Activated naive CD4-positive, alpha-beta T cell treated with anti-CD3 and anti-CD28 coated beads, Interleukin-2, amount 10 ng/mL, durations not matched to agents 7 days and 5 days (primary cell): ENCODE measurements at regions not wholly inside any gene's neighbourhood (a gene's known extent, or its start where the extent isn't known, plus 50 kb on each side); places are given as distances from the start of the nearest gene placed in this dataset.
"Not testable (repeated sequence)": the region's sequence is repeated elsewhere in the genome, so short reads cannot be mapped to it uniquely, and the experiment has no call there.

Source experiments
- CTCF ChIA-PET: fragments of 350-600 bp; sonication (Branson Sonifier 250); formaldehyde crosslinking; loops from one replicate; lab custom pipeline; 2021; ENCODE audit warnings: antibody characterized with exemption; lab: Charles Lee
- DNase-seq: peaks from one replicate; pipeline ENCODE4 v3.0.0-alpha.2; 2020
- H3K27ac Mint-ChIP-seq: one replicate; pipeline ENCODE4 v1.8.0; 2021; ENCODE audit warnings: mild to moderate bottlenecking, moderate library complexity, mixed read lengths
- H3K27me3 Mint-ChIP-seq: one replicate; pipeline ENCODE4 v1.8.0; 2021; ENCODE audit warnings: mild to moderate bottlenecking, mixed read lengths
- H3K36me3 Mint-ChIP-seq: one replicate; pipeline ENCODE4 v1.8.0; 2021; ENCODE audit warnings: mixed read lengths
- H3K4me1 Mint-ChIP-seq: one replicate; pipeline ENCODE4 v1.8.0; 2021; ENCODE audit warnings: mixed read lengths
- H3K4me3 Mint-ChIP-seq: one replicate; pipeline ENCODE4 v1.8.0; 2021; ENCODE audit warnings: mild to moderate bottlenecking, moderate library complexity, mixed read lengths
- H3K9me3 Mint-ChIP-seq: one replicate; pipeline ENCODE4 v1.8.0; 2021; ENCODE audit warnings: mixed read lengths

DNA sequence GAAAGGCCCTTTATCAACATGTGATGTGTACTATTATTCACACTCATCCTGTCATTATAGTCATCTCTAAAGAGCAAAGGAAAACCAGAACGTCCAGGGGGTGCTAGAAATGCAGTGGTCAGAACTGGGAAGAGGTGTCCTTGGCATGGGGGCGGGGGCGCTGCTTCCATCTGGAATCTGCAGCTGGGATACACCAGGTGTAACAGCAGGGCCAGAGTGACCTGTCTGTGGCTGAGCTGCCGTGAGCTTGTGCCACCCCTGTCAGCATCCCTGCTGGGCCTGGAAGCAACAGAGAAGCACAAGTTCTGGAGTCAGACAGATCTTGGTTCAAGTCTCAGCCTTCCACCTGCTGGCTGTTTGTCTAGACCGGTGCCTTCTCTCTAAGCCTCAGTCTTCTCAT lies 263.3 kb upstream of the MVB12B start:
- Mint-ChIP-seq H3K27ac (no peak overlapping the region), H3K9me3 (no peaks in the 10 kb centered on the region), H3K4me3 (no peak overlapping the region), H3K36me3 (no peaks in the 10 kb centered on the region), H3K27me3 (peaks cover 11% of the 10 kb centered on the region), H3K4me1 (no peaks in the 10 kb centered on the region)
- CTCF ChIA-PET: no interaction called here
- no peak for DNase-seq

DNA sequence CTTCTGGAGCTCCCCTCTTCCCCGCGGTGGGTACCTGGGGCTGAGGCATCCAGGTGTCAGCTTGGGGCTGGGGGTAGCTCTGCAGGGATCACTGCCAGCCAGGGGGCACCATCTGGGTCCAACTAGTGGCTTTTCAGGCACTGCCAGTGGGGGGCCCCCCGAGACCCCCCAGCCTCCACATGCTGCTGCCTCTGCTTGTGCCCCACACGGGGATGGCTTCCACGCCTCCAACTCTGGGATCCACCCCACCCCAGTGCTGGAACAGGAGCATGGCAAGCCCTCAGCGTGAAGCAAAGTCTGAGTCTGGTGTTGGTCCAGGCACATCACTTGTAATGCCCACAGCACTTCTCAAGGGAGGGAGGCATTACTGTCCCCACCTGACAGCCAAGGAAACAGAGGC lies 260.5 kb upstream of the MVB12B start:
- Mint-ChIP-seq H3K4me3 (no peak overlapping the region), H3K36me3 (no peaks in the 10 kb centered on the region), H3K4me1 (no peaks in the 10 kb centered on the region), H3K9me3 (no peaks in the 10 kb centered on the region), H3K27ac (no peak overlapping the region), H3K27me3 (peaks cover 8% of the 10 kb centered on the region)
- CTCF ChIA-PET: no interaction called here
- no peak for DNase-seq

DNA sequence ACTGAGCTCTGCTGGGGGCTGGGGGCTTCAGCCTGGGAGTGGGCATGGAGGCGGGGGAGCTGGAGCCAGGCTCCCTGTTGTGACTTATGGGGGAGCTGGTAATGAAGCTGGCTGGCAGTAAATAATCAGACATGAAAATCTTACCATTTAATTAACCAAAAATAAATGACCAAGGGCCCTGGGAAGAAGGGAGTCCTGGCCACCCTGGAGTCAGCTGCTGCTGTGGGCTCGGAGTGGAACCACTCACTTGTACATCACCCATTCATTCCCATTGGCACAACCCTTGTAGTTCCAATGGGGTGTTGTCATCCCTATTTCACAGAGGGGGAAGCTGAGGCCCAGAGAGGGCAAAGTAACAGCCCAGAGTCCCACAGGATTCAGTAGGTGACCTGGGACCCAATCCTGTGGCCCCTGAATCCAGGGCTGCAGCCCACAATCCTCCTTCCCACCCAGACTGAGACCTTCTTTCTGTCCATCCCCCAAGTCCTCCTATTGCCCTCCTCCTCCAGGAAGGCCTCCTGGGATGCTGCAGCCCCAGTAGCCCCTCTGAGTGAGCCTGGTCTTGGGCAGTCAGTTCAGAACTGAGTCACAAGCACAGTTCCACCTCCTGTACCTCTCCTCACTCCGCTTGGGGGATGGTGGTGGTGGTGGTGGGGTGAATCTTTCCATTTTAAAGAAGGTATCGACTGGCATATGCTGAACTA lies 259.4 kb upstream of the MVB12B start:
- Mint-ChIP-seq H3K27ac (no peak overlapping the region), H3K27me3 (peaks cover 10% of the 10 kb centered on the region), H3K9me3 (no peaks in the 10 kb centered on the region), H3K36me3 (no peaks in the 10 kb centered on the region), H3K4me1 (no peaks in the 10 kb centered on the region), H3K4me3 (no peak overlapping the region)
- CTCF ChIA-PET: no interaction called here
- no peak for DNase-seq

DNA sequence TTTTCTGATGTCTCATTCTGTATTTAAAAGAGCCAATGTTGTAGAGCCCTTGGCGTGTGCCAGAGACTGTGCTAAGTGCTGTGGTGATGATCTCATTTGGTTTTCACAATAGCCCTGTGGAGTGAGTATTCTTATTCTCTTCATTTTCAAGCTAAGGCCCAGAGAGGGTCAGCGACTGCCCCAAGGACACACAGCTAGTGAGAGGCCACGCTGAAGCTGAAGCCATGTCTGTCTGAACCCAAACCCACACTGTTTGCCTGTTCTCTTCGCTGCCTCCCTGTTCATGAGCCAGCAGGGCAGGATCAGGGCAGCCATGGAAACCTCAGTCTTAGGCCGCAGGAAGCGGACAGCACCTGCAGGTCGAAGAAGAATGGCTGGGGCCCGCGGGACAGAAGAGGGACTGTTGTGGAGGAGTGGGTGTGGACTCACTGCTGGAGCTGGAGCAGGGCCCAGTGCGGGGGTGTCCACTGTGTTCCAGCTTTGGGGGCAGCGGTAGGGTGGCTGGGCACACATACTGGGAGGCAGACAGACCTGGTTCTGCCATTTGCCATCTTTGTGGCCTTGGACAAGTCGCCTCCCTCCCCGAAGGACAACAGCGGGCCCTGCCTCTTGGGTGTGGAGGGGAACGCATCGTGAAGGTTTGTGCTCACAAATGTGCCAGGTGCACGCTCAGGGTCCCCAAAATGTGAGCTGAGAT lies 257.9 kb upstream of the MVB12B start:
- Mint-ChIP-seq H3K4me1 (no peaks in the 10 kb centered on the region), H3K27me3 (peaks cover 10% of the 10 kb centered on the region), H3K4me3 (no peak overlapping the region), H3K9me3 (no peaks in the 10 kb centered on the region), H3K36me3 (no peaks in the 10 kb centered on the region), H3K27ac (no peak overlapping the region)
- CTCF ChIA-PET: no interaction called here
- DNase-seq: no peak

DNA sequence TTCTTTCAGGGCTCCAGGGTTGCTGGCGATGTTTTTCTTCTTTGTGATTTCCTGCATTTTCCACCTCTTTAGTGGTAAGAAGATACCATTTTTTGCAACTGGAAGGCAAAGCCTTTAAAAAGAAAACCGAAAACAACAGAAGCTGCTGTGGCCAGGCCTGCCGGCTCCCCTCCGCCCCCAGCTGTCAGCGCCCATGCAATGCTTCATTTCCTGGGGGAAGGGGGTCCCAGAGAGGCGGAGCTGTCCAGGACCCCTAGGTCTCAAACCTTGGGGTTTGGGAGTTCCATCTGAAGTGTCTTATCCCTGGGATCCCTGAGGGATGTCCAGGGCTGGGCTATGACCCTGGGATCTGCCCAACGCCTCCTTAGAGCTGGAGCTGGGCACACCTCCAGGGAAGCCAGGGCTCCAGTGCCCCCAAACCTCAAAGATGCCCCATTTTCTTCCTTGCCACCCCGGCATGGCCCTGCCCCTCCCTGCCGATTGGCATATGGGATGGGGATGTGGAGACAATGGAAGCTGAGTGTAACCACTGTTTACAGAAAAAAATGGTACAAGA lies 257.2 kb upstream of the MVB12B start:
- Mint-ChIP-seq H3K4me1 (no peaks in the 10 kb centered on the region), H3K27ac (no peak overlapping the region), H3K4me3 (no peak overlapping the region), H3K27me3 (peaks cover 13% of the 10 kb centered on the region), H3K36me3 (no peaks in the 10 kb centered on the region), H3K9me3 (no peaks in the 10 kb centered on the region)
- CTCF ChIA-PET: no interaction called here
- DNase-seq: no peak

DNA sequence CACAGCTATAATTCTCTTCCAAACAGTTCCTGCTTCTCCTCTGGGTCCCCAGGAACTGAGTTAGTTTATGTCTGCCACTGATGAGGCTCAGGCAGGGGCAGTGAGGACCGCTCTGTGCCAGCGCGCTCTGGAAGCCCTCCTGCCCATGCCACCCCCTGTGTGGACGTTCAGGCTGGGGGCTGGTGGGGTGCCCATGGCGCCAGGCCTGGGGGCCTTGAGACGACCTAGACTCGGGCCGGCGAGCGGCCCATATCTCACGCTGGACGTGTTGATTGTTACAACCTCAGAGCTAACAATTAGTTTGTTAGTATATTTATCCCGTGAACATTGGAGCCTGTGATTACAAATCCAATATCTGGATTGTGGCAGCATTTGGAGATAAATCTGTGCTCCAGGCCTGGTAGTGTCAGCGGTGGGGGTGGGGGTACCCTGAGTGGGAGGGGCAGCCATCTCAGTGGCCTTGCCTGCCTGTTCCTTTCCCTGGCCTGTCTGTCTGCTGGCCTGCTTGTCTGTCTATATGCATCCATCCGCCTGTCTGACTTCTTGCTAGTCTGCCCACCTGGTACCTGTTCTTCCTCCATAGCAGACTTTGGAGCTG lies 256.5 kb upstream of the MVB12B start:
- peaks cover 13% of the 10 kb centered on the region for H3K27me3 Mint-ChIP-seq
- H3K36me3 Mint-ChIP-seq: no peaks in the 10 kb centered on the region
- no peak overlapping the region for H3K27ac Mint-ChIP-seq
- no peaks in the 10 kb centered on the region for H3K4me1 Mint-ChIP-seq
- CTCF ChIA-PET: no interaction called here
- no peak overlapping the region for H3K4me3 Mint-ChIP-seq
- H3K9me3 Mint-ChIP-seq: no peaks in the 10 kb centered on the region
- no peak for DNase-seq

DNA sequence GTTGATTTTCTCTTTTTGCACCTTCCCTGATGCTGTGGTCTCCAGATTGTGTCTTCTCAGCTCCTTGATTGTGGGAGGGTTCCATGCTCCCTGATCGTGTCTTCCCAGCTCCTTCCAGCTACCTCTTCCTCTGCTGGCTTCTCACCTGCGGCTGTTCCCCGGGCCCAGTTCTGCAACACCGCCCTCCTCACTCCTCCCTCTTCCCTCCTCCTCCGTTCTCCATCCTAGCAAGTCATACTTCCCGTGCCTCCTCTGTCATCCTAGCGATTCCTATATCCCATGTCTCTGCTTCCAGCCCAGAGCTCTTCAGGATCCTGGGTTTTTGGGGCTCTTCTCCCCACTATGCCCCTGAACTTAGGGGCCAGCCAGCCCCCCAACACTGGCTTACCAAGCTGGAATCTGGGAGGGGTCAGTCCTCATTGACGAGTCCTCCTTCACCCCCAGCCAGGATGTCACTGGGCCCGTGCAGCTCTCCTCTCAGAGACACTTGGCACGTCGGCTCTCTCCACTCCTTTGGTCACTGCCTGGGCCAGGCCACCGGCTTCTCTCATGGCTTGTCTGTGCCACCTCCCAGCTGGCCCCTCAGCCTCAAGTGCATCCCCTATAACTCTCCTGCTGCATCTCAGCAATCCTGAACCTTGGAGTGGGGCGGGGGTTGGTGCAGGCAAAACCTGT lies 255.4 kb upstream of the MVB12B start:
- Mint-ChIP-seq H3K4me3 (no peak overlapping the region), H3K36me3 (no peaks in the 10 kb centered on the region), H3K4me1 (no peaks in the 10 kb centered on the region), H3K9me3 (no peaks in the 10 kb centered on the region), H3K27me3 (peaks cover 13% of the 10 kb centered on the region), H3K27ac (no peak overlapping the region)
- no peak for DNase-seq
- CTCF ChIA-PET: no interaction called here

DNA sequence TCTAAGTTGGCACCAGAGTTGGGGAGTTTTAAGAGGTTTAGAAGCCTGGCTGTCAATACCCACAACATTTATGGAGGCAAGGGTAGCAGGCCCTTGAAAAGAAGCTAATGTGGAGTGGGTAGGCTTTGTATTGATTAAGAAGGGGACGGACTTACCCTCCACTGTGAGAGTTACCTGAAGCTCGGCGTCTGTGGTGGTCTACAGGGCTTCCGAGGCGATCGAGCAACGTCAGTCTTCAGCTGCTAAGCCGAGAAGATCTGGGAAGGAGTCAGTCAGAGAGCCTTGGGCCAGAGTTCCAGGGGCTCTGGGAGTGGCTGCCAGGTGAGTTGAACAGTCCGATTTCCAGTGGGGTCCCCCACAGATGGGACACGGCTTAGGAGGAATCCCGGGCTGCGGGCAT lies 249.0 kb upstream of the MVB12B start:
- DNase-seq, H3K9me3 Mint-ChIP-seq, H3K4me1 Mint-ChIP-seq, CTCF ChIA-PET, H3K36me3 Mint-ChIP-seq, H3K4me3 Mint-ChIP-seq, H3K27ac Mint-ChIP-seq: not testable (repeated sequence)
- H3K27me3 Mint-ChIP-seq: peaks cover 21% of the 10 kb centered on the region

DNA sequence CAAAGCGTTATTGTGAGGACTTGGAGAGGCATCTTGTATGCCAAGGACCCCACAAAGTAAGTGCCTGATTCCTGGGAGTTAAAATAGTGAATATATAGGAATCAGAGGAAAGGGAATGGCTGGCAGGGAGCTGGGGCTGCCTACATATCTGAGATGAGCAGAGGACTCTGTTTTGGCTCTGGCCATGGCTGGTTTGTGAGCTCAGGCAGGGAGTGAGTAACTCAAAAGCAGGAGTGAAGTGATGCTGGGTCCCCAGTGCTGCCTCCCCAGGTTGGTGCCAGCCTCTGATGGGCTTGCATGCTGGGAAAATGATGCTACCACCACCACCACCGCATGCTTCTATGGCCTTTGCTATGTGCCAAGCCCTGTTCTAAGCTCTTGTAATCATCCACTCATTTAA lies 246.0 kb upstream of the MVB12B start:
- peaks cover 7% of the 10 kb centered on the region for H3K9me3 Mint-ChIP-seq
- no peak overlapping the region for H3K27ac Mint-ChIP-seq
- DNase-seq: no peak
- H3K4me3 Mint-ChIP-seq: no peak overlapping the region
- peaks cover 21% of the 10 kb centered on the region for H3K4me1 Mint-ChIP-seq
- H3K27me3 Mint-ChIP-seq: peaks cover 26% of the 10 kb centered on the region
- H3K36me3 Mint-ChIP-seq: peaks cover 4% of the 10 kb centered on the region
- CTCF ChIA-PET: no interaction called here

DNA sequence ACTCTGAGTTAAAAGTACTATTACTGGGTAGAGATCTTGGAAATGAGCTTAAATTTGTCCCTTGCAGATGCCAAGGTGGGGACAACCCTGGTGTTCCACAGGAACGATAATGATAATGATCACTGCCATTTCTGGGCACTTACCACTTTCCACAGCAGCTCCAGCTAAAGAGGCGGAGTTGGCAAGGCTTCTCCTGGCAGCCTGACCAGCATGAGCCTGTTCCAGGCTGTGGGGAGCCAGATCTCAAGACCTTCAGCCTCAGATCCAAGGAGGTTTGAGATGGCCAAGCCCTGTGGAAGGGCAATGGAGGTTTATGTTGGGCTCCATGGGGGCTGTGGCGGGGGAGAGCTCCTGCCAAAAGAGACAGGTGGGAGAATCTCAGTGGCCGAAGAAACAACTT lies 244.9 kb upstream of the MVB12B start:
- CTCF ChIA-PET: no interaction called here
- Mint-ChIP-seq H3K36me3 (peaks cover 4% of the 10 kb centered on the region), H3K4me3 (no peak overlapping the region), H3K4me1 (peaks cover 21% of the 10 kb centered on the region), H3K27me3 (peaks cover 34% of the 10 kb centered on the region), H3K9me3 (peaks cover 7% of the 10 kb centered on the region), H3K27ac (no peak overlapping the region)
- DNase-seq: no peak

DNA sequence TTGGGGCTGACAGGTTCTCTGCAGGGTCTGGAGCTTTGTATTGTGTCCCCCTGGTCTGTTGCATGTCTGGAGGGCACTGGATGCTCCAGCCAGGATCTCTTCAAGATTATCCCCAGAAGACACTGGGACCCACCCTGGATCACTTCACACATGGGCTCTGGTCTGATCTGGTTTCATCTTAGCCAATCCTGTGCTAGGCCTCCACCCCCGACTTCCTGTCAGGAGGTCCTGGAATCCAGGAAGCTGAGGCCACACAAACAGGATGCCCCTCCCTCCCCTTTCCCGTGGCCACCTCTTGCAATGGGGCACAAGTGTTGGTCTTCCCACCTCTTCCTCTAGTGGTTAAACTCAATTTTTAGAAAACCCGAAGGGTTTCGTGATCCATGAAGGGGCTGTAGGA lies 242.6 kb upstream of the MVB12B start:
- peaks cover 21% of the 10 kb centered on the region for H3K4me1 Mint-ChIP-seq
- CTCF ChIA-PET: no interaction called here
- H3K36me3 Mint-ChIP-seq: peaks cover 4% of the 10 kb centered on the region
- DNase-seq: no peak
- H3K4me3 Mint-ChIP-seq: no peak overlapping the region
- peaks cover 7% of the 10 kb centered on the region for H3K9me3 Mint-ChIP-seq
- peaks cover 29% of the 10 kb centered on the region for H3K27me3 Mint-ChIP-seq
- H3K27ac Mint-ChIP-seq: no peak overlapping the region

DNA sequence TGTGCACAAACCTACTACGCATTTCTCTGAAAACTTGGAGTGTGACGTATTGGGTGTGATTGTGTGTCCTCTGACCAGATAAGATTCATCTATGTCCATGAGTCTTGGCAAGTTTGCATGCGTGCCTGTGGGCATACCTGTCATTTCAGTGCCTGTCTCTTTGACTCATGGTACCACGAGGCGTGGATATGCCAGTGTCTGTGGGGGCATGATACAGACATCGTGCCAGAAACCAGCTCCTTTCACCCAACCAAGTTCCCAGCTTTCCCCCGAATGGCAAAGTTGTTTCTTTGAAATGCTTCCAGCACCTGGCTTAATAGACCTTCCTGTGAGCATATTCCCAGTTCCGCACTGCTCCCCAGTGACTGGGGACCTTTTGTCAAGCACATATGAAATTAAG lies 241.9 kb upstream of the MVB12B start:
- H3K27me3 Mint-ChIP-seq: peaks cover 23% of the 10 kb centered on the region
- CTCF ChIA-PET: no interaction called here
- H3K27ac Mint-ChIP-seq: no peak overlapping the region
- no peak for DNase-seq
- H3K36me3 Mint-ChIP-seq: peaks cover 4% of the 10 kb centered on the region
- no peak overlapping the region for H3K4me3 Mint-ChIP-seq
- peaks cover 21% of the 10 kb centered on the region for H3K4me1 Mint-ChIP-seq
- H3K9me3 Mint-ChIP-seq: peaks cover 7% of the 10 kb centered on the region

DNA sequence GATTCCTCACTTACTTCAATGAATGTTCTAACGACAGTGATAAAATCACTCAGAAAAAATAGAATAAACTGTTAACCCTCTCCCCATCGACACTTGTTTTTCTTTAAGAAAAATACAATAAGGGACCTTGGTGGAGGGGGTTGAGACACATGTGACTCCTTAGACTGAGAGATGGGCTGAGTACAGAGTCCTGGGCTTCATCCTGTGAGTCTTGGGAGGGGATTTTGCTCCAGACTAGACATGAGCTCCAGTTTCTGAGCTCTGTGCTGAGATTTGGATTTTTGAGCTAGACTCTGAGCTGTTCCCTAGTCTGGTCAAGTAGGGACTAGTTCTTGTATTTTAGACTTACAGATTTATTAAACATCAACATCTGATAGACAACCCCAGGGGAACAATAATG lies 241.5 kb upstream of the MVB12B start:
- peaks cover 4% of the 10 kb centered on the region for H3K36me3 Mint-ChIP-seq
- H3K27ac Mint-ChIP-seq: no peak overlapping the region
- H3K27me3 Mint-ChIP-seq: peaks cover 23% of the 10 kb centered on the region
- no peak for DNase-seq
- H3K4me1 Mint-ChIP-seq: peaks cover 21% of the 10 kb centered on the region
- CTCF ChIA-PET: no interaction called here
- no peak overlapping the region for H3K4me3 Mint-ChIP-seq
- peaks cover 7% of the 10 kb centered on the region for H3K9me3 Mint-ChIP-seq

DNA sequence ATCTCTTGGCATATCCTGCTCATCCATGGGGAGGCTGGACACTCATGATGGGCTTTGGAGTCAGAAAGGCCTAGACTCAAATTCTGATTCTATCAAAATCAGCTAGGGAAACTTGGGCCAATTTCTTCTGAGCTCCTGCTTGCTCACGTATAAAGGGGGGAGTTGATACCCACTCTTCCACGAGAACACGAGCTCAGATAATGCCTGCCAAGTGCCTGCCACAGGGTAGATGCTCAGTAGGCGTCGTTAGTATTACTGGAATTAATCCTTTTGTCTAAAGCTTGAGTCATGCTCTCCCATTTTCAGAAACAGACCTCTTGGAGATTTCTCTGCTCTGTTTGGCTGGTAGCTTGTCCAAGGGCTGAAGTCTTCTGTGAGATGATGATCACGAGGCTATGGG lies 238.3 kb upstream of the MVB12B start:
- no peak overlapping the region for H3K27ac Mint-ChIP-seq
- CTCF ChIA-PET: no interaction called here

More for the DNA sequence above, 238.3 kb upstream of the MVB12B start:
- Mint-ChIP-seq H3K4me1 (peaks cover 15% of the 10 kb centered on the region), H3K27me3 (peaks cover 18% of the 10 kb centered on the region), H3K4me3 (no peak overlapping the region), H3K36me3 (peaks cover 4% of the 10 kb centered on the region), H3K9me3 (peaks cover 6% of the 10 kb centered on the region)
- no peak for DNase-seq
